ENCODE measurements at regions not wholly inside any gene's neighbourhood (a gene's known extent, or its start where the extent isn't known, plus 50 kb on each side); places are given as distances from the start of the nearest gene placed in this dataset.

- TF ChIP-seq FOXP2 (optimal IDR thresholded peaks at IDR 0.05; ENCODE audit: borderline replicate concordance, extremely low read depth, extremely low read length, insufficient read depth) (no peak), REST (IDR thresholded peaks at IDR 0.05; ENCODE audit: insufficient read depth in 1 of 2, low read depth in 2 of 2, low read length in 2 of 2) (no peak), TAF1 (IDR thresholded peaks at IDR 0.05; ENCODE audit: borderline replicate concordance, insufficient read depth, low read length) (no peak), POLR2AphosphoS5 (IDR thresholded peaks at IDR 0.05; ENCODE audit: low read depth, low read length) (no peak), SIN3A (IDR thresholded peaks at IDR 0.05; ENCODE audit: borderline replicate concordance, insufficient read depth, low read length) (no peak)
Measured at GRCh38 chr16:17532338-17532995, 61.7 kb upstream of the XYLT1 start.

GRCh38 chr16:17529982-17530760 is 59.4 kb upstream of the XYLT1 start:
- TF ChIP-seq TAF1 (IDR thresholded peaks at IDR 0.05; ENCODE audit: borderline replicate concordance, insufficient read depth, low read length) (no peak), POLR2AphosphoS5 (IDR thresholded peaks at IDR 0.05; ENCODE audit: low read depth, low read length) (no peak), REST (IDR thresholded peaks at IDR 0.05; ENCODE audit: insufficient read depth in 1 of 2, low read depth in 2 of 2, low read length in 2 of 2) (no peak), SIN3A (IDR thresholded peaks at IDR 0.05; ENCODE audit: borderline replicate concordance, insufficient read depth, low read length) (no peak), FOXP2 (optimal IDR thresholded peaks at IDR 0.05; ENCODE audit: borderline replicate concordance, extremely low read depth, extremely low read length, insufficient read depth) (no peak)

- TF ChIP-seq FOXP2 (optimal IDR thresholded peaks at IDR 0.05; ENCODE audit: borderline replicate concordance, extremely low read depth, extremely low read length, insufficient read depth) (no peak), POLR2AphosphoS5 (IDR thresholded peaks at IDR 0.05; ENCODE audit: low read depth, low read length) (no peak), SIN3A (IDR thresholded peaks at IDR 0.05; ENCODE audit: borderline replicate concordance, insufficient read depth, low read length) (no peak), TAF1 (IDR thresholded peaks at IDR 0.05; ENCODE audit: borderline replicate concordance, insufficient read depth, low read length) (no peak), REST (IDR thresholded peaks at IDR 0.05; ENCODE audit: insufficient read depth in 1 of 2, low read depth in 2 of 2, low read length in 2 of 2) (no peak)
Measured at GRCh38 chr16:17526956-17527937, 56.5 kb upstream of the XYLT1 start.

- TF ChIP-seq SIN3A (IDR thresholded peaks at IDR 0.05; ENCODE audit: borderline replicate concordance, insufficient read depth, low read length) (no peak), TAF1 (IDR thresholded peaks at IDR 0.05; ENCODE audit: borderline replicate concordance, insufficient read depth, low read length) (no peak), POLR2AphosphoS5 (IDR thresholded peaks at IDR 0.05; ENCODE audit: low read depth, low read length) (no peak), FOXP2 (optimal IDR thresholded peaks at IDR 0.05; ENCODE audit: borderline replicate concordance, extremely low read depth, extremely low read length, insufficient read depth) (no peak), REST (IDR thresholded peaks at IDR 0.05; ENCODE audit: insufficient read depth in 1 of 2, low read depth in 2 of 2, low read length in 2 of 2) (no peak)
Measured at GRCh38 chr16:17524656-17525055, 53.9 kb upstream of the XYLT1 start.
